ENCODE measurements at regions not wholly inside any gene's neighbourhood (a gene's known extent, or its start where the extent isn't known, plus 50 kb on each side); places are given as distances from the start of the nearest gene placed in this dataset.
"Not testable (repeated sequence)": the region's sequence is repeated elsewhere in the genome, so short reads cannot be mapped to it uniquely, and the experiment has no call there.

GRCh38 chr9:113740508-113741500, 135.3 kb upstream of the ZNF618 start:
- H3K9ac ChIP-seq (ENCODE audit: low read length); H3K36me3 ChIP-seq (ENCODE audit: control insufficient read depth, insufficient read depth, low read length); H3K27ac ChIP-seq (ENCODE audit: low read depth, low read length): not testable (repeated sequence)

GRCh38 chr9:113741886-113742854, 133.9 kb upstream of the ZNF618 start:
- H3K36me3 ChIP-seq (ENCODE audit: control insufficient read depth, insufficient read depth, low read length), result no peaks in the 10 kb centered on the region
- H3K4me1 ChIP-seq (ENCODE audit: control insufficient read depth, insufficient read depth, low read length), result no peaks in the 10 kb centered on the region
- H3K27ac ChIP-seq (ENCODE audit: low read depth, low read length), result no peak overlapping the region
- H3K4me3 ChIP-seq (ENCODE audit: low read length), result no peak overlapping the region
- peaks cover 2% of the 10 kb centered on the region for H3K27me3 ChIP-seq (ENCODE audit: control insufficient read depth, insufficient read depth, low read length)
- H3K9ac ChIP-seq (ENCODE audit: low read length), result no peak overlapping the region

More at GRCh38 chr9:113740508-113741500, 135.3 kb upstream of the ZNF618 start:
- not testable (repeated sequence) for H3K27me3 ChIP-seq (ENCODE audit: control insufficient read depth, insufficient read depth, low read length); H3K4me1 ChIP-seq (ENCODE audit: control insufficient read depth, insufficient read depth, low read length); H3K4me3 ChIP-seq (ENCODE audit: low read length)

GRCh38 chr9:113742878-113743277, 133.2 kb upstream of the ZNF618 start:
- Histone ChIP-seq H3K9ac (ENCODE audit: low read length) (no peak overlapping the region), H3K27me3 (ENCODE audit: control insufficient read depth, insufficient read depth, low read length) (peaks cover 2% of the 10 kb centered on the region), H3K4me1 (ENCODE audit: control insufficient read depth, insufficient read depth, low read length) (no peaks in the 10 kb centered on the region), H3K27ac (ENCODE audit: low read depth, low read length) (no peak overlapping the region), H3K4me3 (ENCODE audit: low read length) (no peak overlapping the region), H3K36me3 (ENCODE audit: control insufficient read depth, insufficient read depth, low read length) (no peaks in the 10 kb centered on the region)

- Histone ChIP-seq H3K4me1 (ENCODE audit: control insufficient read depth, insufficient read depth, low read length) (no peaks in the 10 kb centered on the region), H3K36me3 (ENCODE audit: control insufficient read depth, insufficient read depth, low read length) (no peaks in the 10 kb centered on the region), H3K9ac (ENCODE audit: low read length) (no peak overlapping the region), H3K4me3 (ENCODE audit: low read length) (no peak overlapping the region), H3K27me3 (ENCODE audit: control insufficient read depth, insufficient read depth, low read length) (peaks cover 2% of the 10 kb centered on the region), H3K27ac (ENCODE audit: low read depth, low read length) (no peak overlapping the region)
Observed at GRCh38 chr9:113746486-113746885, 129.6 kb upstream of the ZNF618 start.

GRCh38 chr9:113748135-113748534, 128.0 kb upstream of the ZNF618 start:
- no peak overlapping the region for H3K9ac ChIP-seq (ENCODE audit: low read length)
- H3K36me3 ChIP-seq (ENCODE audit: control insufficient read depth, insufficient read depth, low read length), result no peaks in the 10 kb centered on the region
- H3K27me3 ChIP-seq (ENCODE audit: control insufficient read depth, insufficient read depth, low read length), result no peaks in the 10 kb centered on the region
- H3K4me1 ChIP-seq (ENCODE audit: control insufficient read depth, insufficient read depth, low read length), result no peaks in the 10 kb centered on the region
- H3K4me3 ChIP-seq (ENCODE audit: low read length), result no peak overlapping the region
- H3K27ac ChIP-seq (ENCODE audit: low read depth, low read length), result no peak overlapping the region

- H3K36me3 ChIP-seq (ENCODE audit: control insufficient read depth, insufficient read depth, low read length), result no peaks in the 10 kb centered on the region
- H3K4me3 ChIP-seq (ENCODE audit: low read length), result no peak overlapping the region
- H3K27ac ChIP-seq (ENCODE audit: low read depth, low read length), result no peak overlapping the region
- H3K27me3 ChIP-seq (ENCODE audit: control insufficient read depth, insufficient read depth, low read length), result no peaks in the 10 kb centered on the region
- H3K4me1 ChIP-seq (ENCODE audit: control insufficient read depth, insufficient read depth, low read length), result no peaks in the 10 kb centered on the region
- H3K9ac ChIP-seq (ENCODE audit: low read length), result no peak overlapping the region
Observed at GRCh38 chr9:113753398-113754119, 122.5 kb upstream of the ZNF618 start.

- no peak overlapping the region for H3K9ac ChIP-seq (ENCODE audit: low read length)
- no peak overlapping the region for H3K27ac ChIP-seq (ENCODE audit: low read depth, low read length)
- H3K4me3 ChIP-seq (ENCODE audit: low read length), result no peak overlapping the region
- H3K36me3 ChIP-seq (ENCODE audit: control insufficient read depth, insufficient read depth, low read length), result no peaks in the 10 kb centered on the region
- H3K27me3 ChIP-seq (ENCODE audit: control insufficient read depth, insufficient read depth, low read length), result no peaks in the 10 kb centered on the region
- no peaks in the 10 kb centered on the region for H3K4me1 ChIP-seq (ENCODE audit: control insufficient read depth, insufficient read depth, low read length)
Observed at GRCh38 chr9:113754739-113755138, 121.4 kb upstream of the ZNF618 start.

GRCh38 chr9:113755433-113755832, 120.7 kb upstream of the ZNF618 start:
- Histone ChIP-seq H3K36me3 (ENCODE audit: control insufficient read depth, insufficient read depth, low read length) (no peaks in the 10 kb centered on the region), H3K4me3 (ENCODE audit: low read length) (no peak overlapping the region), H3K27ac (ENCODE audit: low read depth, low read length) (no peak overlapping the region), H3K4me1 (ENCODE audit: control insufficient read depth, insufficient read depth, low read length) (no peaks in the 10 kb centered on the region), H3K9ac (ENCODE audit: low read length) (no peak overlapping the region), H3K27me3 (ENCODE audit: control insufficient read depth, insufficient read depth, low read length) (no peaks in the 10 kb centered on the region)

- no peak overlapping the region for H3K27ac ChIP-seq (ENCODE audit: low read depth, low read length)
- H3K4me1 ChIP-seq (ENCODE audit: control insufficient read depth, insufficient read depth, low read length), result no peaks in the 10 kb centered on the region
- no peaks in the 10 kb centered on the region for H3K27me3 ChIP-seq (ENCODE audit: control insufficient read depth, insufficient read depth, low read length)
- H3K36me3 ChIP-seq (ENCODE audit: control insufficient read depth, insufficient read depth, low read length), result no peaks in the 10 kb centered on the region
- no peak overlapping the region for H3K4me3 ChIP-seq (ENCODE audit: low read length)
- H3K9ac ChIP-seq (ENCODE audit: low read length), result no peak overlapping the region
Observed at GRCh38 chr9:113756476-113757192, 119.5 kb upstream of the ZNF618 start.

GRCh38 chr9:113763429-113763828, 112.7 kb upstream of the ZNF618 start:
- Histone ChIP-seq H3K27me3 (ENCODE audit: control insufficient read depth, insufficient read depth, low read length) (no peaks in the 10 kb centered on the region), H3K27ac (ENCODE audit: low read depth, low read length) (no peak overlapping the region), H3K9ac (ENCODE audit: low read length) (no peak overlapping the region), H3K4me1 (ENCODE audit: control insufficient read depth, insufficient read depth, low read length) (no peaks in the 10 kb centered on the region), H3K4me3 (ENCODE audit: low read length) (no peak overlapping the region), H3K36me3 (ENCODE audit: control insufficient read depth, insufficient read depth, low read length) (no peaks in the 10 kb centered on the region)

GRCh38 chr9:113764572-113764971, 111.5 kb upstream of the ZNF618 start:
- Histone ChIP-seq H3K4me3 (ENCODE audit: low read length) (no peak overlapping the region), H3K9ac (ENCODE audit: low read length) (no peak overlapping the region), H3K36me3 (ENCODE audit: control insufficient read depth, insufficient read depth, low read length) (no peaks in the 10 kb centered on the region), H3K27me3 (ENCODE audit: control insufficient read depth, insufficient read depth, low read length) (no peaks in the 10 kb centered on the region), H3K27ac (ENCODE audit: low read depth, low read length) (no peak overlapping the region), H3K4me1 (ENCODE audit: control insufficient read depth, insufficient read depth, low read length) (no peaks in the 10 kb centered on the region)

Data from rectal smooth muscle tissue (tissue), 1 donor.